ENCODE measurements at regions not wholly inside any gene's neighbourhood (a gene's known extent, or its start where the extent isn't known, plus 50 kb on each side); places are given as distances from the start of the nearest gene placed in this dataset.

DNA sequence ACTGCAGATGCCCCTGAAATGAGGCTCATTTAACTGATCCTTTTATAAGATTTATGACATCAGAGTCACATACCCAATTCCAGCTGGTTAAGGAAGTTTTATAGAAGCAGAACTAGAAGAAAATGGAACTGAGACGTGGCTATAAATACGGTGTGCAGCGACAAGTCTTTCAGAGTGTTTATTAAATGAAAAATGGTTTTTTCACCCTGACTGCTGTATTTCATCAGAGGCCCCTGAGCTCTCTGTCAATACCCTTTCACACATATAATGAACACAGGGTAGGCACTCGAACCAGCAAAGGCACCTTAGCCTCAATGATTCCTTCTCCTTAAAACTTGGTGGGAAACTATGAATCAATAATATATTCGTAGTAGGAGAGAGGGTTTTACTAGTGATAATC lies 380.8 kb upstream of the ANXA10 start:
- no peak for DNase-seq

DNA sequence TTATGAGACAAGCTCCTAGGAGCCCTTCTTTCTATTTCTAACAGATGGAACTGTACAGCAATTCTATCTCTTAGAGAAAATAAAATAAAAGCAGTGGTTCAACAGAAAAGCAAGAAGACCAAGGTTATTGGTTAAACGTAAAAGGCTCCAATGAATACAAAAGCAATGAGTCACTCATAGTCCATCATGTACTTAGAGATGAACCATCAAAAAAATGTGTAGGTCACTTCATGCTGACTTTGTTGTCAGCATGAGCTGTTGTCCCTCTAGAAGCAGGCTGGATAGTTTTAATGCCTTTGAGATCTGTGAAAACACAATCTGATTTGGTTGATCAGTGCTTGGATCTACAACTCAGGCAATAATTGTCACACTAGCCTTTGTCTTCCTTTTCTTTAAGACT lies 378.6 kb upstream of the ANXA10 start:
- DNase-seq, result no peak

- DNase-seq, result no peak
These were observed 377.2 kb upstream of the ANXA10 start for GRCh38 chr4:167715176-167715575.

DNA sequence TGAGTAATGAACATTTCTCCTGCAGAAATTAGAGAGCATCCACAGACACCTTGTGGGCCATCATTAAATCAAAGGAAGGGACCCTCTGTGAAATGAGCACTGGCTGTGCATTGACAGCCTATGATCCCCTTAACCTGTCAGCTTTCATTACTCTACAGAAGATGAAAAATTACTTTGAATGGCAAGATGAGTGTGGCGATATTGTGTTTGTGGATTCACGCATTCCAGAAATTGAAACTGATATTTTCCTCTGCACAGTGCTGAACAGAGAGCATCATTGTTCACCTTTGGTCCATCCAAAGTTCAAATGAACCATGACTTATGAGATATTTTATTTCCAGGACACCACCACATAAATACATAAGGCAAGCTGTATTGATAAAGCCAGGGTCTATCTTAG lies 374.8 kb upstream of the ANXA10 start:
- no peak for DNase-seq

DNA sequence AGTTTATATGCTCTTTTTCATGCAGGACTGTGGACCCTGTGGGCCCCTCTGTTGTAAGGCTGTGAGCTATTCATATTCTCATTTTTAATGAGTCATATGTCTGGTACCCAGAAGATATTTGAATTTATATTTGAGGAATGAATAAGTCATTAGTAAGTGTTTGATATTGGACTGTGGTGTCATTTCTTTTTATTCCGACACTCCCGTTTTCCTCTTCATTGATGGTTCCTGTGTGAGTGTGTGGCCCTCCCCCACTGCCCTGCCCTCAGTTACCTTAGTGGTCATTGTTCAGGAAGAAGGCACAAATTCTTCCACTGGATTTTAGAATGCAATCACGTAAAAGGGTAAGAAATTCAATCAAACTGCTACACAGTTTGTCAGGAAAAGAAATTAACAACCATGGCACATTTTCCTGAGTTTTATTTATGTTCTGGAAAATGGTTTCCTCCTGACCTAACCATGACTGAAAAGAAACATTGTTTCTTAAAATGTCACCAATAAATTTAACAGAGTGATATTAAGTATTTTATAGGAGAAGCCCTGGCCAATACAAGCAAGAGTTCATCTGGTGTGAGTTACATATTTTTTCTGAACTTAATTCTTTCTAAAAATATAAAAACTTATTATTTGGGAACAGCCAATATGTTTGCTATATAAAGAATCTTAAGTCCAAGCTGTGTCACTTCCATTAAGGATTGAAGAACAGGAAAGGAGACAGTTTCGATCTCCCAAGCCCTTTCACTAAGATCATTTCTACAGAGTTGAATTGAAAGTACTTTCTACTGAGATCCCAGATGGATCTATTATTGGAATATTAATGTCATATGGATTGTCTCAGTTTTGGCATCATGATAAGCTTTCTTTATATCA lies 370.5 kb upstream of the ANXA10 start:
- no peak for DNase-seq

DNA sequence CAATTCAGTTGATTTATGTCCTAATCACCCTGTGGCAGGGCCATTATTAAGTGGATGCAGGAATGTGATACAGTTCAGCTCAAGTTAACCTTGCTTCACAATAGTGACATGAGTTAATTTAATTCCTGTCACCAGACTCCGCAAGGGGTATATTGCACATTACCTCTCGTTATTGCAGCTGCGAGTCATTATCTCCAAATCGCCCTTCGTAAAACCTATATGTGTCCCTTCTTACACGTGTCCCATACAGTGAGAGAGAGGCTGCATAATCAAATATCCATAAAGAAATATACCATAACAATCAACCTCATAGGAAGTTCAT lies 369.9 kb upstream of the ANXA10 start:
- DNase-seq, result no peak

DNA sequence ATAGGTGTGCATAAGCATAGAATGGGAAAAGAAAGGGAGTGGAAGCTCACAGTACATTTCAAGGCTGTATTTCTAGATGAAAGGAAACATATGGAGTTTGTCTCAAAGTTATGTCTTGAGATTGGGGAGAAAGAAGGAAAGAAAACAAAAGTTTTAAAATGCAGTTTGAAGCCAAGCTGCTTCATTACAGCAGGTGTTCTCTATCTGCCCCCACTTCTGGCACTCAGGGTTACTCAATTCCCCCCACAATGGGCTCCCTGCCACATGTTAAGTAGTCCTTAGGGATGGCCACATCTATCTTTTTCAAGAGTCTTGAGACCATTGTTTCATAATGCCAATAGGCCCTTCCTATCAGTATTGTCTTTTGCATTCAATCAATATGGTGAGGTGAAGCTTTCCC lies 367.4 kb upstream of the ANXA10 start:
- no peak for DNase-seq

DNA sequence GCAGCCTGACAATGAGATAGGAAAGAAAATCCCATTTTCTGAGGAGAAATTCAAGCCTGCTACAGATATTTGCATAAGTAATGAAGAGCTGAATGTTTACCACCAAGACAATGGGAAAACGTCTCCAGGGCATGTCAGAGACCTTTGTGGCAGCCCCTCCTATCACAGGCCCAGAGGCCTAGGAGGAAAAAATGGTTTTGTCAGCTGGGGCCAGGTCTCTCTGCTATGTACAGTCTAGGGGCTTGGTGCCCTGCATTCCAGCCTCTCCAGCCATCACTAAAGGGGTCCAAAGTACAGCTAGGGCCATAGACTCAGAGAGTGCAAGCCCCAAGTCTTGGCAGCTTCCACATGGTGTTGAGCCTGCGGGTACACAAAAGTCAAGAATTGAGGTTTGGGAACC lies 361.6 kb upstream of the ANXA10 start:
- no peak for DNase-seq

GRCh38 chr4:167745024-167745687 lies 347.2 kb upstream of the ANXA10 start:
- DNase-seq, result no peak

- no peak for DNase-seq
These were observed 325.1 kb upstream of the ANXA10 start for GRCh38 chr4:167767281-167767680.

GRCh38 chr4:167774646-167775045 lies 317.7 kb upstream of the ANXA10 start:
- DNase-seq, result no peak

GRCh38 chr4:167775375-167775774 lies 317.0 kb upstream of the ANXA10 start:
- no peak for DNase-seq

GRCh38 chr4:167779280-167779679 lies 313.1 kb upstream of the ANXA10 start:
- DNase-seq, result no peak

DNA sequence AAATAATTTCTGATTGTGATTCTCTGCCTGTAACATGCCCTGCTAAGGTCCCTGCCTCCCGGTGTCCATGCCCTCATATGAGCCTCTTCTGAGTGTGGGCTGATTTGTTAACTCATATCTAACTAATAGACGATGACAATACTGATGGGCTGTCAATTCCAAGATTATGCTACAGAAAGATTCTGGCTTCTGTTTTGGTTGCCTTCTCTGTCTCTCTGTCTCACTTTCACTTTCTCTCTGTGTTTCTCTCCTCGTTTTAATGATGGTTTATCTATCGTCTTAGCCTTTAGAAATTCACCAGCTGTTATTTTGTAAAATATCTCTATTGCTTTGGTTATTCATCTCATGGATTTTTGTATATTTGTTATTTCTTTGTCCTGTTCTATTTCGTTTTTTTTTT lies 312.5 kb upstream of the ANXA10 start:
- DNase-seq, result no peak

- DNase-seq, result no peak
These were observed 307.5 kb upstream of the ANXA10 start for GRCh38 chr4:167784826-167785225.

DNA sequence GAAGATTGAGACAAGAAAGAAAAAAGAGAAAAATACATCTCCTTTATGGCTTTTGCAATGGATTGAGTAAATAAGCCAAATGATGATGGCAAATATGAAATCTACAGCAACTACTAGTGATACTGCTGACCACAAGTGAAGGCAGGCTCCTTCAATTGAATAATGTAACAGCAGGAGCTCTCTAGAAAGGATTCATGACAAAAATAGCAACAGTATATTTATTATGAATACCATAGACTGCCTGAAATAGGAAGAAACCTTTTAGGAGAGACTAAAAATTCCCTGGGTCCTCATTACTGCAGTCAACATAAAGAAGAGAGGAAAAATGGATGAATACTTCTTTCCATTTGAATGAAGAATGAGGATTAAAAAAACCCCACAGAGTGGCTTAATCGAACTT lies 306.8 kb upstream of the ANXA10 start:
- DNase-seq, result no peak

- DNase-seq, result no peak
These were observed 305.8 kb upstream of the ANXA10 start for GRCh38 chr4:167786504-167786903.

DNA sequence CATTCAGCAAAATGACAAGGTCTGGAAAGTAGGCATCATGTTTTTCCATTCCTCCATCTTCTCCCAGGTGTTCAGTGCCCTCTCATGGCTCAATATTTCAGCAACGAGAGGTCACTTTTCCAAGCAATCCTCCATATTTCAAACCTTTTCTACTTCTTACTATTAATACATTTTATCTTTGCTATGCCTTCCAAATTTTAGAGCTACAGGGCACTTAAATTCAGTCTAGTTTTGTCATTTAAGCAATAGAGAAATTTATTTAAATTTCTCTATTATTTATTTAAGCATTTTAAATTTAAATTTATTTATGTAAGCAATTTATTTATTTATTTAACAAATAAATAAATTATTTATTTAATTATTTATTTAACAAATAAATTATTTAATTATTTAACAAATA lies 305.1 kb upstream of the ANXA10 start:
- DNase-seq, result no peak

DNA sequence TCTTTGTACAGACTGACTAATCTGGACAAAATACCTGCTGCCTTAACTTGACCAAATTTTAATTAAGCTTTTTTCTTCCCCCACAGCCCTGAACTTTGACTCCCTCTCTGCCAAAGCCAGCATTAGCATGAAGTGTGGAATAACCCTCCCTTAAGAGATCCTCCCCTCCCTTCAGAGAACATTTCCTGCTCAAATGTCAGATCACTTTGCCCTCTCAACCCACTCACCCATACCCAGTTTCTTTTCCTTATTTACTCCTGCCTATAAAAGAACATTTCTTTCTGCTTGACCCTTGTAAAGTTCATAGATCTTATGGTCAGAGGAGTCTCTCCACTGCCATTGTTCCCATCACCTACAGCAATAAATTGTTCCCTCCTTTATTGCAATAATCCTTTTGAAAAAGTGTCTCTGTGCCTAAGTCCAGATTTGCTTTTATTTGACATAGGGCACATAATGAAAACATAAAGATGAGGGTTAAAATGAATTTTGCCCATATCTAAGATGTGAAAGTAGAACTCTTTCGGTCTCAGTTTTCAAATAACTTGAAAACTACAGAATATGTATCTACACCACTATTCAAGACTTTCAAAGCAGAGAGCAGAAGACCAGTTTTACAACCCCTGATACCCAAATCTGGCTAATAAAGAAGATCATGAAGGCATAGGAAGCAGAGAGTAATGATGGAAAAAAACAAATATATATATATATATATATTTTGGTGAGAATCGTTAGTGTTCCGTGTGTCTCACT lies 289.7 kb upstream of the ANXA10 start:
- DNase-seq, result no peak

DNA sequence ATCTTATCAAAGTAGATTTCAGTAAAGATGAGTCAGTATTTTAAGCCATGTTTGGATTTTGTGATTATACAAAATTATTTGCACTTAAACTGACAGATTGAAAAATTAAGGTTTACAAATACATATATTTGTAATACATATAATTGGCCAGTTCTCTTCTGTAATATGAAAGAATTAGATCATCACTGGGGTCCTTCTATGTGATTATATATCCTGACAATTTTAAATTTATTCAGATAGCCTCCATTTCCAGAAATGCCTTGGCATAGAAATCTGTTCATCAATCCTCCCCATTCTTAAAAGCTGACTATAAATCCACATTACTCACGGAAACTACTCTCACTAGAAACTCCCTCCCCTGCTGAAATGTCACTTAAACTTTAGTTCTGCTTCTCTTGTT lies 280.4 kb upstream of the ANXA10 start:
- no peak for DNase-seq

- DNase-seq, result no peak
These were observed 266.1 kb upstream of the ANXA10 start for GRCh38 chr4:167826281-167826680.

GRCh38 chr4:167831855-167832254 lies 260.5 kb upstream of the ANXA10 start:
- DNase-seq, result no peak

DNA sequence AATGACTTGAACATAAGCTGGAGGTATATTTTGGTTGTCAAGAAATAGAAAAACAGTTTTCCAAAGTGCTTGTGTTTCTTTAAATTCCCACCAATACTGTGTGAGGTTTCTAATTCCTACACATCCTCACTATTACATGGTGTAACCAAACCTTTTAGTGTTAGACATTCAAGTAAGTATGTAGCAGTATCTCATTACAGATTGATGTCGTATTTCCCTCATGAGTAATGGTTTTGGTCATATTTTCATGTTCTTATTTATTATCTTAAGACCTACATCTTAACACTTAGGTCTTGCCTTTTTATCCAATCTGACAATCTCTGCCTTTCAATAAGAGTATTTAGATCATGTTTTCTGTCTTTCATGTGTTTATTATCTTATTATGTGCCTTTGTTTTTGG lies 253.7 kb upstream of the ANXA10 start:
- DNase-seq, result no peak

- DNase-seq, result no peak
These were observed 249.8 kb upstream of the ANXA10 start for GRCh38 chr4:167842487-167842886.
